ENCODE measurements at regions not wholly inside any gene's neighbourhood (a gene's known extent, or its start where the extent isn't known, plus 50 kb on each side); places are given as distances from the start of the nearest gene placed in this dataset.

- H3K27ac ChIP-seq (ENCODE audit: insufficient read depth, low read length): no peak overlapping the region
- H3K4me1 ChIP-seq (ENCODE audit: control insufficient read depth, extremely low read depth, insufficient read depth, low read length): no peaks in the 10 kb centered on the region
- H3K36me3 ChIP-seq (ENCODE audit: control insufficient read depth, insufficient read depth, low read length): no peaks in the 10 kb centered on the region
- H3K9me3 ChIP-seq (ENCODE audit: control insufficient read depth, insufficient read depth, low read depth, low read length): no peaks in the 10 kb centered on the region
- H3K79me2 ChIP-seq (ENCODE audit: control insufficient read depth, insufficient read depth, low read length): no peaks in the 10 kb centered on the region
- no peak overlapping the region for H3K4me2 ChIP-seq (ENCODE audit: extremely low read depth, insufficient read depth, low read length)
- H2AFZ ChIP-seq (ENCODE audit: low read length): no peak overlapping the region
- TF ChIP-seq EZH2 (IDR thresholded peaks at IDR 0.05; ENCODE audit: low read length, missing control alignments) (no peak), CTCF (conservative IDR thresholded peaks at IDR 0.05 in 1 of 2, IDR thresholded peaks at IDR 0.05 in 1 of 2; ENCODE audit: low read depth in 1 of 2, low read length in 2 of 2) (no peak)
- no peak overlapping the region for H3K9ac ChIP-seq (ENCODE audit: insufficient read depth, low read length)
- no peak for DNase-seq (ENCODE audit: low read depth in 2 of 2)
- H4K20me1 ChIP-seq (ENCODE audit: control insufficient read depth, extremely low read depth, insufficient read depth, low read length): no peaks in the 10 kb centered on the region
- H3K4me3 ChIP-seq (replicated peaks in 1 of 4; ENCODE audit: control extremely low read depth in 1 of 4, insufficient read depth in 1 of 4, low read depth in 3 of 4, low read length in 4 of 4): no peak overlapping the region
- no peaks in the 10 kb centered on the region for H3K27me3 ChIP-seq (ENCODE audit: control insufficient read depth, insufficient read depth, low read length)
These were observed 547.6 kb upstream of the RAB6C start for GRCh38 chr2:129431881-129432280.

GRCh38 chr2:129436809-129437208 lies 542.7 kb upstream of the RAB6C start:
- no peaks in the 10 kb centered on the region for H3K79me2 ChIP-seq (ENCODE audit: control insufficient read depth, insufficient read depth, low read length)
- no peak for DNase-seq (ENCODE audit: low read depth in 2 of 2)
- no peaks in the 10 kb centered on the region for H3K27me3 ChIP-seq (ENCODE audit: control insufficient read depth, insufficient read depth, low read length)
- H3K9ac ChIP-seq (ENCODE audit: insufficient read depth, low read length): no peak overlapping the region
- H3K27ac ChIP-seq (ENCODE audit: insufficient read depth, low read length): no peak overlapping the region
- no peak overlapping the region for H3K4me3 ChIP-seq (replicated peaks in 1 of 4; ENCODE audit: control extremely low read depth in 1 of 4, insufficient read depth in 1 of 4, low read depth in 3 of 4, low read length in 4 of 4)
- no peak overlapping the region for H3K4me2 ChIP-seq (ENCODE audit: extremely low read depth, insufficient read depth, low read length)
- no peak for TF ChIP-seq EZH2 (IDR thresholded peaks at IDR 0.05; ENCODE audit: low read length, missing control alignments)
- TF ChIP-seq CTCF (conservative IDR thresholded peaks at IDR 0.05 in 1 of 2, IDR thresholded peaks at IDR 0.05 in 1 of 2; ENCODE audit: low read depth in 1 of 2, low read length in 2 of 2): no peak
- no peaks in the 10 kb centered on the region for H4K20me1 ChIP-seq (ENCODE audit: control insufficient read depth, extremely low read depth, insufficient read depth, low read length)
- no peak overlapping the region for H2AFZ ChIP-seq (ENCODE audit: low read length)
- no peaks in the 10 kb centered on the region for H3K4me1 ChIP-seq (ENCODE audit: control insufficient read depth, extremely low read depth, insufficient read depth, low read length)
- no peaks in the 10 kb centered on the region for H3K36me3 ChIP-seq (ENCODE audit: control insufficient read depth, insufficient read depth, low read length)
- no peaks in the 10 kb centered on the region for H3K9me3 ChIP-seq (ENCODE audit: control insufficient read depth, insufficient read depth, low read depth, low read length)

GRCh38 chr2:129437725-129438124 lies 541.7 kb upstream of the RAB6C start:
- H3K27me3 ChIP-seq (ENCODE audit: control insufficient read depth, insufficient read depth, low read length): no peaks in the 10 kb centered on the region
- TF ChIP-seq CTCF (conservative IDR thresholded peaks at IDR 0.05 in 1 of 2, IDR thresholded peaks at IDR 0.05 in 1 of 2; ENCODE audit: low read depth in 1 of 2, low read length in 2 of 2) (no peak), EZH2 (IDR thresholded peaks at IDR 0.05; ENCODE audit: low read length, missing control alignments) (no peak)
- no peaks in the 10 kb centered on the region for H3K9me3 ChIP-seq (ENCODE audit: control insufficient read depth, insufficient read depth, low read depth, low read length)
- H3K9ac ChIP-seq (ENCODE audit: insufficient read depth, low read length): no peak overlapping the region
- no peaks in the 10 kb centered on the region for H3K4me1 ChIP-seq (ENCODE audit: control insufficient read depth, extremely low read depth, insufficient read depth, low read length)
- no peak for DNase-seq (ENCODE audit: low read depth in 2 of 2)
- no peak overlapping the region for H3K4me3 ChIP-seq (replicated peaks in 1 of 4; ENCODE audit: control extremely low read depth in 1 of 4, insufficient read depth in 1 of 4, low read depth in 3 of 4, low read length in 4 of 4)
- no peak overlapping the region for H3K4me2 ChIP-seq (ENCODE audit: extremely low read depth, insufficient read depth, low read length)
- no peaks in the 10 kb centered on the region for H3K79me2 ChIP-seq (ENCODE audit: control insufficient read depth, insufficient read depth, low read length)
- H2AFZ ChIP-seq (ENCODE audit: low read length): no peak overlapping the region
- H3K36me3 ChIP-seq (ENCODE audit: control insufficient read depth, insufficient read depth, low read length): no peaks in the 10 kb centered on the region
- no peaks in the 10 kb centered on the region for H4K20me1 ChIP-seq (ENCODE audit: control insufficient read depth, extremely low read depth, insufficient read depth, low read length)
- H3K27ac ChIP-seq (ENCODE audit: insufficient read depth, low read length): no peak overlapping the region
